ENCODE measurements at regions not wholly inside any gene's neighbourhood (a gene's known extent, or its start where the extent isn't known, plus 50 kb on each side); places are given as distances from the start of the nearest gene placed in this dataset.
A peak's percentile ranks its signal among the peaks of the same experiment; 100 is the strongest.

DNA sequence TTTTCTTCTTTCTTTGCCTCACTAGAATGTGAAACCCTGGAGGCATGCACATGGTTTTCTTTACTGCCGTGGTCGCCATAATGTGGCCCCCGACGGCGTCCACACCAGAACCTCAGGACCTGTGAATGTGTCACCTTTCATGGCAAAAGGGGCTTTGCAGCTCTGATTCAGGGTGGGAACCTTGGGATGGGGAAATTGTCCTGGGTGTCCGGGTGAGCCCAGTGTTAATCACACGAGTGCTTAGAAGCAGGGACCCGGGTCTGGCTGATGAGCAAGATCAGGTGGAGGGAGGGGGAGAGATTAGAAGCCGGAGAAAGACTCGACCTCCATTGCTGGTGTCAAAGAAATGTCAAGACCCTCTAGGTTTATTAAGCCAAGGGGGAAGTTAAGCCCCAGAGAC is 74.7 kb upstream of the SHISAL1 start:
- H3K27ac ChIP-seq: no peak overlapping the region
- H3K4me1 ChIP-seq: no peaks in the 10 kb centered on the region
- intact Hi-C loops (cut with DNase I): no loop called here
- DNase-seq (peak in 1 of 4 donors; percentile 17), ATAC-seq (no peak)
- H3K27me3 ChIP-seq: peaks cover 0 to 10% of the 10 kb centered on the region in 2 donors
- no peak overlapping the region for H3K4me3 ChIP-seq
- no peaks in the 10 kb centered on the region for H3K36me3 ChIP-seq
- TF ChIP-seq, protein P1, sequence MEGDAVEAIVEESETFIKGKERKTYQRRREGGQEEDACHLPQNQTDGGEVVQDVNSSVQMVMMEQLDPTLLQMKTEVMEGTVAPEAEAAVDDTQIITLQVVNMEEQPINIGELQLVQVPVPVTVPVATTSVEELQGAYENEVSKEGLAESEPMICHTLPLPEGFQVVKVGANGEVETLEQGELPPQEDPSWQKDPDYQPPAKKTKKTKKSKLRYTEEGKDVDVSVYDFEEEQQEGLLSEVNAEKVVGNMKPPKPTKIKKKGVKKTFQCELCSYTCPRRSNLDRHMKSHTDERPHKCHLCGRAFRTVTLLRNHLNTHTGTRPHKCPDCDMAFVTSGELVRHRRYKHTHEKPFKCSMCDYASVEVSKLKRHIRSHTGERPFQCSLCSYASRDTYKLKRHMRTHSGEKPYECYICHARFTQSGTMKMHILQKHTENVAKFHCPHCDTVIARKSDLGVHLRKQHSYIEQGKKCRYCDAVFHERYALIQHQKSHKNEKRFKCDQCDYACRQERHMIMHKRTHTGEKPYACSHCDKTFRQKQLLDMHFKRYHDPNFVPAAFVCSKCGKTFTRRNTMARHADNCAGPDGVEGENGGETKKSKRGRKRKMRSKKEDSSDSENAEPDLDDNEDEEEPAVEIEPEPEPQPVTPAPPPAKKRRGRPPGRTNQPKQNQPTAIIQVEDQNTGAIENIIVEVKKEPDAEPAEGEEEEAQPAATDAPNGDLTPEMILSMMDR (IDR thresholded peaks at IDR 0.05): no peak
- no peaks in the 10 kb centered on the region for H3K9me3 ChIP-seq

DNA sequence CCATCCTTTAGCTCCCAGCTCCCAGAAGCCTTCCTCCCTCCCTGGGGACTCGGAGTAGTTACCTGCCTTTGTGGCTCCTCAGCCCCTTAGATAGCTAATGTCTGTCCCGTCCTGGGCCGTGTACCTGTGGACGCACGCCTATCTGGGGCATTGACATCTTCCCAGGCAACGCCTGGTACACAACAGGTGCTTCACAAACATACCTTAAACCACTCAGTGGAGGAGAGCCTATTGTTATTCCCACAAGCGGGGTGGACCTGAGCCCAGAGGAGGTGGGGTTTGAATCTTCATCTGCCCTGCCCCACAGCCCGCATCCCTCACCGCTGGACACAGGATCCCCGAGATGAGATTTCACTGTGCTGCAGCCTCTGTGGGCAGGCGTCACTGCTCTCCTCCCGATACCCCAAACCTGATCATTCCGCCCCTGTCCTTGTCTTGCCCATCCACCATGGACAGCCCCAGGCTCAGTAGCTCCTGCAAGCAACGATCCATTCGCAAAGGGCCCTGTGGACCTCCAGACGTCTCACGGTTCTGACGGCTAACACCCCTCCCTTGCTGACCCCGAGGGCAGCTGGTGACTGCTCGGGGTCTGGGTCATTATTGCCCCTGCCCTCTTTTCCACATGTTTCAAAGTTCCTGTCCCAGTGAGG is 73.8 kb upstream of the SHISAL1 start:
- no peaks in the 10 kb centered on the region for H3K4me1 ChIP-seq
- peak in 1 of 4 donors; percentile 41 for DNase-seq
- ATAC-seq: no peak
- peaks cover 0 to 10% of the 10 kb centered on the region in 2 donors for H3K27me3 ChIP-seq
- no peaks in the 10 kb centered on the region for H3K36me3 ChIP-seq
- H3K9me3 ChIP-seq: no peaks in the 10 kb centered on the region
- TF ChIP-seq, protein P1 (IDR thresholded peaks at IDR 0.05): no peak
- intact Hi-C loops (cut with DNase I): no loop called here
- no peak overlapping the region for H3K27ac ChIP-seq
- no peak overlapping the region for H3K4me3 ChIP-seq

DNA sequence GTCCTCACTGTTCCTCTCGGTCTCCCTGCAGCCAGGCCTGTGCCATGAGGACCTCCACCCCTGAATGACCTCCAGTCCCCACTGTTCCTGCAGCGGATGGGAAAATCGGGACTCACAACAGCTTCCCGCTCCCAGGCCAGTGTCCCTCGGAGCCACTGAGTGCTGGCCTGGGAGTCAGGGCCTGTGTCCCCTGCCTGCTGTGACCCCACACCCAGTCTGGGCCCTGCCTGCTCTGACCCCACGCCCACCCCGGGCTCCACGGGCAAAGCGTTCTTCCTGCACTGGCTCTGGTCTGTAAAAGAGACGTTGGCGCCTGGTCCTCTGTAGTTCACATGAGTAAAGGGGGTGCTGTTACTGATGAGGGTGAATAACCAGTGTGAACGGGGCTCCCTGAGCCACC is 73.0 kb upstream of the SHISAL1 start:
- Histone ChIP-seq H3K27ac (no peak overlapping the region), H3K9me3 (no peaks in the 10 kb centered on the region), H3K4me1 (no peaks in the 10 kb centered on the region), H3K27me3 (peaks cover 0 to 13% of the 10 kb centered on the region in 2 donors), H3K4me3 (no peak overlapping the region), H3K36me3 (no peaks in the 10 kb centered on the region)
- intact Hi-C loops (cut with DNase I): no loop called here
- peak in 1 of 4 donors; percentile 61 for DNase-seq
- no peak for ATAC-seq
- TF ChIP-seq, protein P1 (IDR thresholded peaks at IDR 0.05): no peak

DNA sequence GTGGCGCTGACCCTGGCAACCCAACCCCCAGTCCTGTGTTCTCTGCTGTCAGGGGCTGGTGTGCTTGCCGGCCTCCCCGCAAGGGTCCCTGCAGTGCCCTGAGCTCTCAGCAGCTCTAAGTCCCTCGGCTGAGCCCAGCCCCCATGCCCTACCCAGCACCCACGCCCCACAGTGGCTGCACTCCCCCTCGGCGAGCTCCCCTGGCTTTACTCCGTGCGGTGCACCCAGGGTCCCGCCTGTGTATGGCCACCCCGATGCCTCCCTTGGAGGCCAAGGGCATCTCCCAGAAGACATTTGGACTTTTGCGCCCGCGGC is 72.5 kb upstream of the SHISAL1 start:
- Histone ChIP-seq H3K36me3 (no peaks in the 10 kb centered on the region), H3K9me3 (no peaks in the 10 kb centered on the region), H3K4me3 (no peak overlapping the region), H3K4me1 (no peaks in the 10 kb centered on the region), H3K27ac (no peak overlapping the region), H3K27me3 (peaks cover 0 to 17% of the 10 kb centered on the region in 2 donors)
- DNase-seq: peak in 1 of 4 donors; percentile 69
- TF ChIP-seq, protein P1 (IDR thresholded peaks at IDR 0.05): no peak
- intact Hi-C loops (cut with DNase I): no loop called here
- ATAC-seq: no peak

DNA sequence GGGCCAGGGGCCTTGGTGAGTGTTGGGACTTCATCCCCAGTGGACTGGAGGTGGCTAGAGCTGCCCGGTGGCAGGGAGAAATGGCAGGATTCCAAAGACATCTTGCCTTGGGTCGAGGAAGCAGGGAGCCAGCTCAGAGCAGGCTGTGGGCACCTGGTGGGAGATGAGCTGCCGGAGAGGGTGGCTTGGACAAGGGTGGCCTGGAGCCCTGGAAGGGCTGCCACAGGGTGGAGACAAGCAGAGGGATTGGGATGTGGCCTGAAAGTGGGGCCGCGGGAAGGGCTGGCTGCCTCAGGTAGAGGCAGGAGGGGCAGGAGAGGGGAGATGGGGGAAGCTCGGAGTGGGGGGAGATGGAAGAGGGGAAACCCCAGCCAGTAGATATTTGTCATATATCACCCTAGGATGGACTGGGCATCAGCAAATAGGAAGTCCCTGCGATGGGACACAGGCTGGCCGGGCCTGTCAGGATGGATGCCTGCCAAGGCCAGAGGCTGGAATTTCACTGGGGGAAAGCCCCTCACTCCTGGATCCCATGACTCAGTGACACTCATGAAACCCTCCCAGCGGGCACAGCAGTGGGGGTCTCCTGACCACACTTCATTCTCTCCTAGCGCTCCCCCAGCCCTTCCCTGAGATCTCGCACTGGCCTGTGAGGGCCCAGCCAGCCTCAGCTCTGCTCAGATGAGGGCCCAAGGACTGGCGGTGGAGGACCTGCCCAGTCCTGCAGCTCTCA is 72.0 kb upstream of the SHISAL1 start:
- Histone ChIP-seq H3K27ac (no peak overlapping the region), H3K4me3 (no peak overlapping the region), H3K36me3 (no peaks in the 10 kb centered on the region), H3K9me3 (no peaks in the 10 kb centered on the region), H3K4me1 (no peaks in the 10 kb centered on the region), H3K27me3 (peaks cover 0 to 22% of the 10 kb centered on the region in 2 donors)
- ATAC-seq (no peak), DNase-seq (peak in 1 of 4 donors; percentile 34)
- TF ChIP-seq, protein P1 (IDR thresholded peaks at IDR 0.05): no peak
- intact Hi-C loops (cut with DNase I): no loop called here
